ENCODE measurements at regions not wholly inside any gene's neighbourhood (a gene's known extent, or its start where the extent isn't known, plus 50 kb on each side); places are given as distances from the start of the nearest gene placed in this dataset.

DNA sequence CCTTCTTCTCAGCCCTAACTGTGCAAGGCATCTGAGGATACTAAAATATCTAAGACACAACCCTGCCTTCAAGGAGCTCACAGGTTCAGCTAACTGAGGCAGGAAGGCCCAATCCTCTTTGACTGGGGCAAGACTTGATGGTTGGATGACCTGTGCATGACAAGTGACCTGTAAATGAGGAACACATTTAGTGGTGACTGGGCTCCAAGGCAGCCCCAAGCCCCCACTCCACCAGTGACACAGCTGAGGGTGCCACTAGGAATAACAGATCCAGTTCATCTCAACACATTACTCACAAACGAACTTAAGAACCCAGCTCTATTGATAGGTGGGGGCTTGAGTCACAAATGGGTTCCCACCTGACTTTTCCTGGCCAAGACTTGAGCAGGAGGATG is 244.7 kb upstream of the IRF2BP2 start:
- peaks cover 5% of the 10 kb centered on the region for H3K27me3 Mint-ChIP-seq (ENCODE audit: low read depth)
- no peak overlapping the region for H4K8ac ChIP-seq (replicated peaks; ENCODE audit: insufficient read length, low read depth, low read length)
- no peak overlapping the region for H2BK15ac ChIP-seq (ENCODE audit: low read depth, low read length)
- no peaks in the 10 kb centered on the region for H3K9me3 ChIP-seq (ENCODE audit: control insufficient read depth, low read depth, low read length)
- H4K20me1 ChIP-seq (ENCODE audit: control insufficient read depth, insufficient read depth, insufficient read length), result no peaks in the 10 kb centered on the region
- no peaks in the 10 kb centered on the region for H3K27me3 ChIP-seq (ENCODE audit: insufficient read depth, low read length)
- no peak overlapping the region for H2BK12ac ChIP-seq (ENCODE audit: insufficient read length, low read depth, low read length)
- peaks cover 19 to 31% of the 10 kb centered on the region in 2 experiments for H3K4me1 Mint-ChIP-seq
- no peak overlapping the region for H2BK120ac ChIP-seq (ENCODE audit: low read depth, low read length, poor library complexity, severe bottlenecking)
- DNase-seq, result no peak
- no CpG with 5 or more reads among the region's 1 CpG for WGBS (ENCODE audit: extremely low coverage, insufficient read length, low lambda C conversion rate)
- no peak overlapping the region for H4K5ac ChIP-seq (ENCODE audit: insufficient read length, low read depth, low read length)
- no peaks in the 10 kb centered on the region for H3K36me3 Mint-ChIP-seq (ENCODE audit: insufficient read depth in 1 of 3, low read depth in 3 of 3)
- no peaks in the 10 kb centered on the region for H3K9me3 Mint-ChIP-seq
- no peak overlapping the region for H2AFZ ChIP-seq (ENCODE audit: low read length)
- no peak overlapping the region for H3K14ac ChIP-seq (ENCODE audit: insufficient read depth, low read length)
- H2AK5ac ChIP-seq (ENCODE audit: insufficient read length, low read length), result no peak overlapping the region
- no peaks in the 10 kb centered on the region for H3K79me1 ChIP-seq (ENCODE audit: insufficient read depth, low read depth, low read length, poor library complexity, severe bottlenecking)
- no peaks in the 10 kb centered on the region for H3K79me2 ChIP-seq (ENCODE audit: insufficient read depth, low read length)
- no peak overlapping the region for H3K4me2 ChIP-seq (ENCODE audit: insufficient read depth, insufficient read length, low read length)
- no peaks in the 10 kb centered on the region for H3K4me1 ChIP-seq (ENCODE audit: insufficient read depth, low read length)
- H3K18ac ChIP-seq (ENCODE audit: insufficient read length, low read depth, low read length), result no peak overlapping the region
- H3K4ac ChIP-seq (ENCODE audit: low read depth, low read length), result no peak overlapping the region
- H3K27ac ChIP-seq (ENCODE audit: insufficient read length, low read depth, low read length), result no peak overlapping the region
- no peaks in the 10 kb centered on the region for H3K23me2 ChIP-seq (ENCODE audit: insufficient read length, low read depth, low read length, poor library complexity, severe bottlenecking)
- no peak overlapping the region for H3K9ac ChIP-seq (ENCODE audit: extremely low read depth, insufficient read length, low read length)
- no peak overlapping the region for H3K27ac Mint-ChIP-seq
- H2BK5ac ChIP-seq (ENCODE audit: insufficient read length, low read length), result no peak overlapping the region
- H3K23ac ChIP-seq (ENCODE audit: insufficient read length, low read depth, low read length), result no peak overlapping the region
- no peak overlapping the region for H4K91ac ChIP-seq (ENCODE audit: insufficient read length, low read depth, low read length)
- no peak overlapping the region for H2BK20ac ChIP-seq (ENCODE audit: low read depth, low read length, poor library complexity, severe bottlenecking)
- H3T11ph ChIP-seq (ENCODE audit: low read length), result no peak overlapping the region
- no peak overlapping the region for H3K4me3 Mint-ChIP-seq
- TF ChIP-seq, protein P1, sequence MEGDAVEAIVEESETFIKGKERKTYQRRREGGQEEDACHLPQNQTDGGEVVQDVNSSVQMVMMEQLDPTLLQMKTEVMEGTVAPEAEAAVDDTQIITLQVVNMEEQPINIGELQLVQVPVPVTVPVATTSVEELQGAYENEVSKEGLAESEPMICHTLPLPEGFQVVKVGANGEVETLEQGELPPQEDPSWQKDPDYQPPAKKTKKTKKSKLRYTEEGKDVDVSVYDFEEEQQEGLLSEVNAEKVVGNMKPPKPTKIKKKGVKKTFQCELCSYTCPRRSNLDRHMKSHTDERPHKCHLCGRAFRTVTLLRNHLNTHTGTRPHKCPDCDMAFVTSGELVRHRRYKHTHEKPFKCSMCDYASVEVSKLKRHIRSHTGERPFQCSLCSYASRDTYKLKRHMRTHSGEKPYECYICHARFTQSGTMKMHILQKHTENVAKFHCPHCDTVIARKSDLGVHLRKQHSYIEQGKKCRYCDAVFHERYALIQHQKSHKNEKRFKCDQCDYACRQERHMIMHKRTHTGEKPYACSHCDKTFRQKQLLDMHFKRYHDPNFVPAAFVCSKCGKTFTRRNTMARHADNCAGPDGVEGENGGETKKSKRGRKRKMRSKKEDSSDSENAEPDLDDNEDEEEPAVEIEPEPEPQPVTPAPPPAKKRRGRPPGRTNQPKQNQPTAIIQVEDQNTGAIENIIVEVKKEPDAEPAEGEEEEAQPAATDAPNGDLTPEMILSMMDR (conservative IDR thresholded peaks at IDR 0.05), result no peak
- H3K56ac ChIP-seq (ENCODE audit: insufficient read length, low read depth, low read length), result no peak overlapping the region

Data from H9 (cell line).